Trophoblast cell (in vitro differentiated cells and primary cell): ENCODE measurements at regions not wholly inside any gene's neighbourhood (a gene's known extent, or its start where the extent isn't known, plus 50 kb on each side); places are given as distances from the start of the nearest gene placed in this dataset.

Source experiments
- DNase-seq, 2 donors: peaks; one replicate each; pipeline ENCODE4 v3.0.0-alpha.2; 2016
- H2AFZ ChIP-seq: 2 replicates; pipeline ENCODE4 v1.6.1; 2013; ENCODE audit warnings: low read length, moderate library complexity, mild to moderate bottlenecking; ENCODE audit not compliant: insufficient read depth, poor library complexity
- H2AK5ac ChIP-seq: 2 replicates; pipeline ENCODE4 v1.6.1; 2013; ENCODE audit warnings: mild to moderate bottlenecking, low read length
- H2BK120ac ChIP-seq: 2 replicates; pipeline ENCODE4 v1.6.1; 2013; ENCODE audit warnings: low read length, mild to moderate bottlenecking, moderate library complexity; ENCODE audit not compliant: insufficient read depth, poor library complexity
- H2BK12ac ChIP-seq: 2 replicates; pipeline ENCODE4 v1.6.1; 2013; ENCODE audit warnings: mild to moderate bottlenecking, low read length, moderate library complexity
- H2BK5ac ChIP-seq: 2 replicates; pipeline ENCODE4 v1.6.1; 2013; ENCODE audit warnings: low read length, low read depth, moderate library complexity, mild to moderate bottlenecking; ENCODE audit not compliant: poor library complexity
- H3K14ac ChIP-seq: 2 replicates; pipeline ENCODE4 v1.6.1; 2013; ENCODE audit warnings: mild to moderate bottlenecking, low read length
- H3K18ac ChIP-seq: 2 replicates; pipeline ENCODE4 v1.6.1; 2013; ENCODE audit warnings: mild to moderate bottlenecking, low read length
- H3K23ac ChIP-seq: 2 replicates; pipeline ENCODE4 v1.6.1; 2013; ENCODE audit warnings: low read length
- H3K27ac ChIP-seq: 2 replicates; pipeline ENCODE4 v1.5.1; 2013; ENCODE audit warnings: low read depth, mild to moderate bottlenecking, inconsistent platforms, low read length, moderate library complexity
- H3K27me3 ChIP-seq: 2 replicates; pipeline ENCODE4 v1.6.1; 2013; ENCODE audit warnings: inconsistent platforms, mild to moderate bottlenecking, low read length, moderate library complexity; ENCODE audit not compliant: insufficient read depth
- H3K36me3 ChIP-seq, 2 experiments: 1 replicate in 1 of 2; 2 replicates in 1 of 2; pipeline ENCODE4 v1.6.1; 2013; ENCODE audit warnings: low read length in 2 of 2, mild to moderate bottlenecking in 2 of 2, moderate library complexity in 1 of 2; ENCODE audit not compliant: insufficient read depth in 2 of 2, control insufficient read depth in 1 of 2
- H3K4ac ChIP-seq: 2 replicates; pipeline ENCODE4 v1.6.1; 2013; ENCODE audit warnings: low read depth, mild to moderate bottlenecking, low read length, moderate library complexity
- H3K4me1 ChIP-seq, 2 experiments: 1 replicate in 1 of 2; 2 replicates in 1 of 2; pipeline ENCODE4 v1.6.1; 2013; ENCODE audit warnings: low read length in 2 of 2, mild to moderate bottlenecking in 2 of 2, moderate library complexity in 1 of 2; ENCODE audit not compliant: insufficient read depth in 2 of 2, control insufficient read depth in 1 of 2
- H3K4me2 ChIP-seq: 2 replicates; pipeline ENCODE4 v1.6.1; 2013; ENCODE audit warnings: inconsistent platforms, mild to moderate bottlenecking, low read length, moderate library complexity
- H3K4me3 ChIP-seq: 2 replicates; pipeline ENCODE4 v1.5.1; 2013; ENCODE audit warnings: mild to moderate bottlenecking, low read depth, low read length, inconsistent platforms
- H3K79me1 ChIP-seq: one replicate; pipeline ENCODE4 v1.6.1; 2013; ENCODE audit warnings: low read length
- H3K79me2 ChIP-seq: 2 replicates; pipeline ENCODE4 v1.6.1; 2013; ENCODE audit warnings: low read length, mild to moderate bottlenecking; ENCODE audit not compliant: control insufficient read depth, insufficient read depth, poor library complexity
- H3K9ac ChIP-seq: 2 replicates; pipeline ENCODE4 v1.6.1; 2013; ENCODE audit warnings: mild to moderate bottlenecking, low read length
- H3K9me3 ChIP-seq: 2 replicates; pipeline ENCODE4 v1.6.1; 2013; ENCODE audit warnings: low read depth, mild to moderate bottlenecking, control low read depth, inconsistent platforms, low read length; ENCODE audit not compliant: insufficient read depth
- H4K12ac ChIP-seq: 2 replicates; pipeline ENCODE4 v1.6.1; 2013; ENCODE audit warnings: low read depth, mild to moderate bottlenecking, low read length, moderate library complexity
- H4K8ac ChIP-seq: 2 replicates; pipeline ENCODE4 v1.6.1; 2013; ENCODE audit warnings: low read depth, mild to moderate bottlenecking, low read length, moderate library complexity
- H4K91ac ChIP-seq: one replicate; pipeline ENCODE4 v1.6.1; 2013; ENCODE audit warnings: low read depth, mild to moderate bottlenecking, low read length, moderate library complexity
- WGBS: extraction: QIAGEN DNeasy Blood & Tissue Kit; methylation state at CpG from one replicate; pipeline ENCODE4 v1.1.7; 2013; ENCODE audit warnings: missing lambda C conversion rate; ENCODE audit not compliant: insufficient read length, insufficient coverage; ENCODE audit errors: extremely low coverage; 5-methylcytosine and 5-hydroxymethylcytosine counted together

- no peak overlapping the region for H3K18ac ChIP-seq
- H3K23ac ChIP-seq, result peak overlapping the region; percentile 27
- no peak for DNase-seq
- no peak overlapping the region for H3K14ac ChIP-seq
- no peak overlapping the region for H2BK12ac ChIP-seq
- no peaks in the 10 kb centered on the region for H3K79me2 ChIP-seq
- no peak overlapping the region for H3K4me2 ChIP-seq
- no peak overlapping the region for H3K27ac ChIP-seq
- no peak overlapping the region for H2AK5ac ChIP-seq
- no peak overlapping the region for H3K9ac ChIP-seq
- H3K36me3 ChIP-seq, result no peaks in the 10 kb centered on the region
- H4K8ac ChIP-seq, result no peak overlapping the region
- H4K12ac ChIP-seq, result no peak overlapping the region
- no peak overlapping the region for H3K4me3 ChIP-seq
- H2AFZ ChIP-seq, result no peak overlapping the region
- no peaks in the 10 kb centered on the region for H3K9me3 ChIP-seq
- H3K4ac ChIP-seq, result no peak overlapping the region
- WGBS, result no CpG with 5 or more reads among the region's 2 CpGs
- no peaks in the 10 kb centered on the region for H3K79me1 ChIP-seq
- H4K91ac ChIP-seq, result no peak overlapping the region
- no peak overlapping the region for H2BK5ac ChIP-seq
- H3K27me3 ChIP-seq, result no peaks in the 10 kb centered on the region
- no peaks in the 10 kb centered on the region for H3K4me1 ChIP-seq
- H2BK120ac ChIP-seq, result no peak overlapping the region
These were observed 292.7 kb downstream of the OLFM4 start for GRCh38 chr13:53321296-53321801.

DNA sequence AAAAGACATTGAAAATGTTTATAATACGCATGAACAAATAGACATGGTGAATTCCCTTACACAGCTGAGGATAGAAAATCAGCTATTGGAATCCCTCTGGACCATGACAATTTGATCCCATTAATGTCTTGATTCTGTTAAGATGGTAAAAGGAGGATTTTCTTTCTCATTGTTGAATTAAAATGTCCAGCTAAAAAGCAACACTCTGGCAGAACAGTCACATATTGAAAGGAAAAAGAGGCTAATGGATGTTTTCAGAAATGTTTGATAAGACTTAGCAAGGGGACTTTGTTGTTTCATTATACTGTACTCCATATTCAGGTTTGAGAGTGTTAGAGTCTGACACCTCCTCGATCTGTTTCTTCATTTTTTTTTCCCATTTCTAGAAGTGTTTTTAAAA, 296.0 kb downstream of the OLFM4 start:
- no peak overlapping the region for H4K91ac ChIP-seq
- no peak overlapping the region for H3K4me2 ChIP-seq
- no peaks in the 10 kb centered on the region for H3K27me3 ChIP-seq
- DNase-seq, result no peak
- H3K14ac ChIP-seq, result no peak overlapping the region
- H3K4me1 ChIP-seq, result no peaks in the 10 kb centered on the region
- no peak overlapping the region for H3K18ac ChIP-seq
- no peak overlapping the region for H3K9ac ChIP-seq
- no peak overlapping the region for H3K23ac ChIP-seq
- no peak overlapping the region for H2BK120ac ChIP-seq
- H2BK12ac ChIP-seq, result no peak overlapping the region
- H3K27ac ChIP-seq, result no peak overlapping the region
- no peak overlapping the region for H2AK5ac ChIP-seq
- no CpG with 5 or more reads among the region's 2 CpGs for WGBS
- H3K4ac ChIP-seq, result no peak overlapping the region
- H2AFZ ChIP-seq, result no peak overlapping the region
- H2BK5ac ChIP-seq, result no peak overlapping the region
- H3K4me3 ChIP-seq, result no peak overlapping the region
- H3K9me3 ChIP-seq, result no peaks in the 10 kb centered on the region
- no peak overlapping the region for H4K12ac ChIP-seq
- no peaks in the 10 kb centered on the region for H3K79me2 ChIP-seq
- H3K36me3 ChIP-seq, result no peaks in the 10 kb centered on the region
- H4K8ac ChIP-seq, result no peak overlapping the region
- no peaks in the 10 kb centered on the region for H3K79me1 ChIP-seq

DNA sequence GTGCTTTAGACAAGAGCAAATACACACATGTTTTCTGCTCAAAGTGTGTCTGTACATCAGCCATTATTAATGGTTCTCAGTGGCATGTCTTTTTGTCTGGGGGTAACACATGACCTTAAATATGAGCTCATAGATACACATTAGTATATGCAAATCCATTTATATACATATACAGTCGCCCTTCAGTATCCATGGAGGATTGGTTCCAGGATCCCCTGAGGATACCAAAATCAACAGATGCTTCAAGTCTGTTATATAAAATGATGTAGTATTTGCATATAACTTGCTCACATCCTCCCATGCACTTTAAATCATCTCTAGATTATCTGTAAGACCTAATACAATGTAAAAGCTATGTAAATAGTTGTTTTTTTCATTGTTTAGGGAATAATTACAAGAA, 298.1 kb downstream of the OLFM4 start:
- no peak overlapping the region for H3K18ac ChIP-seq
- no peaks in the 10 kb centered on the region for H3K9me3 ChIP-seq
- H2AFZ ChIP-seq, result no peak overlapping the region
- no peak for DNase-seq
- WGBS, result no CpG with 5 or more reads among the region's 1 CpG
- H3K4me2 ChIP-seq, result no peak overlapping the region
- H3K23ac ChIP-seq, result no peak overlapping the region
- H3K27ac ChIP-seq, result no peak overlapping the region
- H2BK5ac ChIP-seq, result no peak overlapping the region
- H3K79me1 ChIP-seq, result no peaks in the 10 kb centered on the region
- no peaks in the 10 kb centered on the region for H3K27me3 ChIP-seq
- no peak overlapping the region for H3K4me3 ChIP-seq
- no peak overlapping the region for H4K12ac ChIP-seq
- H3K9ac ChIP-seq, result no peak overlapping the region
- no peak overlapping the region for H2BK12ac ChIP-seq
- no peak overlapping the region for H3K14ac ChIP-seq
- no peaks in the 10 kb centered on the region for H3K79me2 ChIP-seq
- no peak overlapping the region for H4K8ac ChIP-seq
- H4K91ac ChIP-seq, result no peak overlapping the region
- no peaks in the 10 kb centered on the region for H3K36me3 ChIP-seq
- no peak overlapping the region for H3K4ac ChIP-seq
- H3K4me1 ChIP-seq, result no peaks in the 10 kb centered on the region
- H2BK120ac ChIP-seq, result no peak overlapping the region
- H2AK5ac ChIP-seq, result no peak overlapping the region

GRCh38 chr13:53327680-53328315, 299.2 kb downstream of the OLFM4 start:
- Histone ChIP-seq H2BK120ac (no peak overlapping the region), H2AFZ (no peak overlapping the region), H3K23ac (no peak overlapping the region), H4K8ac (no peak overlapping the region), H3K9me3 (no peaks in the 10 kb centered on the region), H3K14ac (no peak overlapping the region), H3K4me3 (no peak overlapping the region), H2BK12ac (no peak overlapping the region), H4K12ac (no peak overlapping the region), H3K4me1 (no peaks in the 10 kb centered on the region), H4K91ac (no peak overlapping the region), H3K4ac (no peak overlapping the region), H3K79me2 (no peaks in the 10 kb centered on the region), H2BK5ac (no peak overlapping the region), H3K36me3 (no peaks in the 10 kb centered on the region), H3K4me2 (no peak overlapping the region), H3K79me1 (no peaks in the 10 kb centered on the region), H3K18ac (no peak overlapping the region), H3K9ac (no peak overlapping the region), H3K27ac (no peak overlapping the region), H3K27me3 (no peaks in the 10 kb centered on the region), H2AK5ac (no peak overlapping the region)
- DNase-seq, result no peak
- no CpG with 5 or more reads among the region's 4 CpGs for WGBS
